CD4-positive, alpha-beta memory T cell (primary cell): ENCODE measurements at regions not wholly inside any gene's neighbourhood (a gene's known extent, or its start where the extent isn't known, plus 50 kb on each side); places are given as distances from the start of the nearest gene placed in this dataset.
A peak's percentile ranks its signal among the peaks of the same experiment; 100 is the strongest.

Source experiments
- CTCF ChIA-PET: fragments of 350-600 bp; sonication (Branson Sonifier 250); formaldehyde crosslinking; loops from one replicate; lab custom pipeline; 2021; ENCODE audit warnings: inconsistent platforms; ENCODE audit not compliant: partially characterized antibody; lab: Charles Lee
- POLR2A ChIA-PET: fragments of 350-600 bp; sonication (Branson Sonifier 250); formaldehyde crosslinking; loops from one replicate; lab custom pipeline; 2021; ENCODE audit not compliant: partially characterized antibody; lab: Charles Lee
- DNase-seq, 5 donors: peaks; one replicate each; pipeline versions ENCODE4 v3.0.0 to v3.0.0-alpha.2; 2020 to 2022; ENCODE audit warnings: mixed read lengths in 1 of 5
- H3K27ac ChIP-seq: one replicate; pipeline ENCODE4 v1.7.0; 2013; ENCODE audit warnings: low read depth, low read length
- H3K27me3 ChIP-seq: 2 replicates; pipeline ENCODE4 v1.7.0; 2013; ENCODE audit warnings: mild to moderate bottlenecking, low read length, moderate library complexity; ENCODE audit not compliant: insufficient read depth
- H3K36me3 ChIP-seq: 2 replicates; pipeline ENCODE4 v1.7.0; 2013; ENCODE audit warnings: mild to moderate bottlenecking, low read length, moderate library complexity; ENCODE audit not compliant: insufficient read depth
- H3K4me1 ChIP-seq: 2 replicates; pipeline ENCODE4 v1.7.0; 2013; ENCODE audit warnings: mild to moderate bottlenecking, low read length, moderate library complexity; ENCODE audit not compliant: insufficient read depth
- H3K4me3 ChIP-seq, 2 donors: one replicate each; pipeline ENCODE4 v1.7.0; 2013; ENCODE audit warnings: low read length in 2 of 2, mild to moderate bottlenecking in 1 of 2
- H3K9me3 ChIP-seq, 2 donors: one replicate each; pipeline ENCODE4 v1.7.0; 2013; ENCODE audit warnings: low read length in 2 of 2, control low read depth in 1 of 2; ENCODE audit not compliant: control insufficient read depth in 1 of 2
- H3K27ac Mint-ChIP-seq, 7 donors: one replicate each; pipeline ENCODE4 v1.8.0; 2020 to 2021; ENCODE audit warnings: mixed read lengths in 7 of 7, mild to moderate bottlenecking in 6 of 7, inconsistent platforms in 3 of 7, moderate library complexity in 3 of 7
- H3K27me3 Mint-ChIP-seq, 2 donors: one replicate each; pipeline ENCODE4 v1.8.0; 2020 to 2021; ENCODE audit warnings: mixed read lengths in 2 of 2
- H3K36me3 Mint-ChIP-seq, 2 donors: one replicate each; pipeline ENCODE4 v1.8.0; 2020 to 2021; ENCODE audit warnings: mixed read lengths in 2 of 2, inconsistent platforms in 1 of 2, mild to moderate bottlenecking in 1 of 2
- H3K4me1 Mint-ChIP-seq, 4 donors: one replicate each; pipeline ENCODE4 v1.8.0; 2020 to 2021; ENCODE audit warnings: mixed read lengths in 4 of 4, mild to moderate bottlenecking in 1 of 4
- H3K4me3 Mint-ChIP-seq, 8 donors: one replicate each; pipeline ENCODE4 v1.8.0; 2020 to 2021; ENCODE audit warnings: mixed read lengths in 8 of 8, mild to moderate bottlenecking in 7 of 8, moderate library complexity in 6 of 8, inconsistent platforms in 3 of 8
- H3K9me3 Mint-ChIP-seq, 8 donors: one replicate each; pipeline ENCODE4 v1.8.0; 2020 to 2021; ENCODE audit warnings: mixed read lengths in 8 of 8, mild to moderate bottlenecking in 5 of 8, inconsistent platforms in 3 of 8, moderate library complexity in 1 of 8
- intact Hi-C: fragments of 100-400 bp; cut with micrococcal nuclease; formaldehyde crosslinking; loops from one replicate; pipeline ENCODE4 v1.15.1; 2023

- no peak overlapping the region for H3K27ac ChIP-seq
- Mint-ChIP-seq H3K4me3 (no peak overlapping the region), H3K27ac (no peak overlapping the region), H3K9me3 (peaks cover 0 to 2% (median 0%) of the 10 kb centered on the region in 8 donors), H3K4me1 (no peaks in the 10 kb centered on the region), H3K27me3 (peaks cover 21 to 40% of the 10 kb centered on the region in 2 donors), H3K36me3 (no peaks in the 10 kb centered on the region)
- no peak for DNase-seq
- ChIA-PET CTCF (no interaction called here), POLR2A (no interaction called here)
- H3K4me1 ChIP-seq, result no peaks in the 10 kb centered on the region
- no peak overlapping the region for H3K4me3 ChIP-seq
- intact Hi-C loops, result no loop called here
- H3K36me3 ChIP-seq, result no peaks in the 10 kb centered on the region
- no peaks in the 10 kb centered on the region for H3K27me3 ChIP-seq
- no peaks in the 10 kb centered on the region for H3K9me3 ChIP-seq
These were observed 87.7 kb upstream of the CRHR1 start for GRCh38 chr17:45696442-45696841.

- H3K27me3 ChIP-seq, result no peaks in the 10 kb centered on the region
- intact Hi-C loops, result no loop called here
- Mint-ChIP-seq H3K27me3 (peaks cover 22 to 38% of the 10 kb centered on the region in 2 donors), H3K9me3 (peaks cover 0 to 2% (median 0%) of the 10 kb centered on the region in 8 donors), H3K27ac (no peak overlapping the region), H3K4me3 (no peak overlapping the region), H3K4me1 (no peaks in the 10 kb centered on the region), H3K36me3 (no peaks in the 10 kb centered on the region)
- no peak overlapping the region for H3K4me3 ChIP-seq
- no peaks in the 10 kb centered on the region for H3K9me3 ChIP-seq
- POLR2A ChIA-PET, result no interaction called here
- H3K36me3 ChIP-seq, result no peaks in the 10 kb centered on the region
- H3K4me1 ChIP-seq, result no peaks in the 10 kb centered on the region
- DNase-seq, result no peak
- CTCF ChIA-PET, result no interaction called here
- no peak overlapping the region for H3K27ac ChIP-seq
These were observed 87.0 kb upstream of the CRHR1 start for GRCh38 chr17:45697076-45697475.

- no peaks in the 10 kb centered on the region for H3K4me1 Mint-ChIP-seq
These were observed 83.7 kb upstream of the CRHR1 start for GRCh38 chr17:45700171-45701090.

GRCh38 chr17:45702666-45703266, 81.4 kb upstream of the CRHR1 start:
- DNase-seq, result no peak
- H3K4me3 Mint-ChIP-seq, result no peak overlapping the region
- H3K27ac Mint-ChIP-seq, result no peak overlapping the region
- intact Hi-C loops, result no loop called here
- H3K9me3 Mint-ChIP-seq, result no peaks in the 10 kb centered on the region
- no peak overlapping the region for H3K4me3 ChIP-seq
- peaks cover 35% of the 10 kb centered on the region in 2 donors for H3K27me3 Mint-ChIP-seq
- H3K36me3 Mint-ChIP-seq, result no peaks in the 10 kb centered on the region
- no peaks in the 10 kb centered on the region for H3K36me3 ChIP-seq
- no peaks in the 10 kb centered on the region for H3K27me3 ChIP-seq
- CTCF ChIA-PET, result no interaction called here
- H3K27ac ChIP-seq, result no peak overlapping the region
- no peaks in the 10 kb centered on the region for H3K9me3 ChIP-seq
- H3K4me1 ChIP-seq, result no peaks in the 10 kb centered on the region
- H3K4me1 Mint-ChIP-seq, result no peaks in the 10 kb centered on the region
- POLR2A ChIA-PET, result no interaction called here

More at GRCh38 chr17:45700171-45701090, 83.7 kb upstream of the CRHR1 start:
- no peaks in the 10 kb centered on the region for H3K27me3 ChIP-seq
- DNase-seq, result no peak
- H3K4me1 ChIP-seq, result no peaks in the 10 kb centered on the region
- CTCF ChIA-PET, result no interaction called here
- H3K36me3 Mint-ChIP-seq, result no peaks in the 10 kb centered on the region
- H3K9me3 Mint-ChIP-seq, result peaks cover 0 to 2% (median 0%) of the 10 kb centered on the region in 8 donors
- peaks cover 26 to 32% of the 10 kb centered on the region in 2 donors for H3K27me3 Mint-ChIP-seq
- H3K4me3 Mint-ChIP-seq, result no peak overlapping the region
- POLR2A ChIA-PET, result no interaction called here
- peak overlapping the region in 1 of 7 donors; percentile 24 for H3K27ac Mint-ChIP-seq
- H3K9me3 ChIP-seq, result no peaks in the 10 kb centered on the region
- H3K27ac ChIP-seq, result no peak overlapping the region
- intact Hi-C loops, result no loop called here
- H3K36me3 ChIP-seq, result no peaks in the 10 kb centered on the region
- no peak overlapping the region for H3K4me3 ChIP-seq

GRCh38 chr17:45703348-45703747, 80.8 kb upstream of the CRHR1 start:
- H3K4me3 ChIP-seq, result no peak overlapping the region
- H3K27ac ChIP-seq, result no peak overlapping the region
- no peaks in the 10 kb centered on the region for H3K9me3 ChIP-seq
- H3K4me1 Mint-ChIP-seq, result no peaks in the 10 kb centered on the region
- intact Hi-C loops, result no loop called here
- H3K4me1 ChIP-seq, result no peaks in the 10 kb centered on the region
- ChIA-PET POLR2A (no interaction called here), CTCF (no interaction called here)
- no peak overlapping the region for H3K4me3 Mint-ChIP-seq
- no peaks in the 10 kb centered on the region for H3K27me3 ChIP-seq
- no peaks in the 10 kb centered on the region for H3K36me3 Mint-ChIP-seq
- DNase-seq, result no peak
- H3K27me3 Mint-ChIP-seq, result peaks cover 34 to 38% of the 10 kb centered on the region in 2 donors
- H3K9me3 Mint-ChIP-seq, result no peaks in the 10 kb centered on the region
- no peaks in the 10 kb centered on the region for H3K36me3 ChIP-seq
- no peak overlapping the region for H3K27ac Mint-ChIP-seq

- H3K27ac Mint-ChIP-seq, result no peak overlapping the region
- H3K36me3 Mint-ChIP-seq, result no peaks in the 10 kb centered on the region
- Histone ChIP-seq H3K27ac (no peak overlapping the region), H3K27me3 (no peaks in the 10 kb centered on the region), H3K36me3 (no peaks in the 10 kb centered on the region), H3K9me3 (no peaks in the 10 kb centered on the region), H3K4me1 (no peaks in the 10 kb centered on the region), H3K4me3 (no peak overlapping the region)
- no peaks in the 10 kb centered on the region for H3K4me1 Mint-ChIP-seq
- ChIA-PET POLR2A (no interaction called here), CTCF (no interaction called here)
- DNase-seq, result no peak
- no peak overlapping the region for H3K4me3 Mint-ChIP-seq
- H3K27me3 Mint-ChIP-seq, result peaks cover 32 to 38% of the 10 kb centered on the region in 2 donors
- H3K9me3 Mint-ChIP-seq, result no peaks in the 10 kb centered on the region
- intact Hi-C loops, result no loop called here
These were observed 80.3 kb upstream of the CRHR1 start for GRCh38 chr17:45703806-45704205.

- no peak overlapping the region for H3K27ac Mint-ChIP-seq
These were observed 79.9 kb upstream of the CRHR1 start for GRCh38 chr17:45704251-45704650.

More at GRCh38 chr17:45704251-45704650, 79.9 kb upstream of the CRHR1 start:
- H3K4me3 Mint-ChIP-seq, result no peak overlapping the region
- Histone ChIP-seq H3K36me3 (no peaks in the 10 kb centered on the region), H3K4me3 (no peak overlapping the region), H3K27me3 (no peaks in the 10 kb centered on the region), H3K27ac (no peak overlapping the region), H3K4me1 (no peaks in the 10 kb centered on the region), H3K9me3 (no peaks in the 10 kb centered on the region)
- CTCF ChIA-PET, result no interaction called here
- intact Hi-C loops, result no loop called here
- no peaks in the 10 kb centered on the region for H3K4me1 Mint-ChIP-seq
- H3K9me3 Mint-ChIP-seq, result no peaks in the 10 kb centered on the region
- H3K36me3 Mint-ChIP-seq, result no peaks in the 10 kb centered on the region
- POLR2A ChIA-PET, result no interaction called here
- H3K27me3 Mint-ChIP-seq, result peaks cover 33 to 41% of the 10 kb centered on the region in 2 donors
- no peak for DNase-seq
